Stimulated activated CD8-positive, alpha-beta memory T cell treated with anti-CD3 and anti-CD28 coated beads, Interleukin-7, amount 100 ng/mL, for 1 hour (primary cell): ENCODE measurements at regions not wholly inside any gene's neighbourhood (a gene's known extent, or its start where the extent isn't known, plus 50 kb on each side); places are given as distances from the start of the nearest gene placed in this dataset.

ENCODE experiments used
- DNase-seq, 2 donors: peaks; one replicate each; pipeline ENCODE4 v3.0.0-alpha.2; 2020; ENCODE audit warnings: low read depth in 2 of 2

DNA sequence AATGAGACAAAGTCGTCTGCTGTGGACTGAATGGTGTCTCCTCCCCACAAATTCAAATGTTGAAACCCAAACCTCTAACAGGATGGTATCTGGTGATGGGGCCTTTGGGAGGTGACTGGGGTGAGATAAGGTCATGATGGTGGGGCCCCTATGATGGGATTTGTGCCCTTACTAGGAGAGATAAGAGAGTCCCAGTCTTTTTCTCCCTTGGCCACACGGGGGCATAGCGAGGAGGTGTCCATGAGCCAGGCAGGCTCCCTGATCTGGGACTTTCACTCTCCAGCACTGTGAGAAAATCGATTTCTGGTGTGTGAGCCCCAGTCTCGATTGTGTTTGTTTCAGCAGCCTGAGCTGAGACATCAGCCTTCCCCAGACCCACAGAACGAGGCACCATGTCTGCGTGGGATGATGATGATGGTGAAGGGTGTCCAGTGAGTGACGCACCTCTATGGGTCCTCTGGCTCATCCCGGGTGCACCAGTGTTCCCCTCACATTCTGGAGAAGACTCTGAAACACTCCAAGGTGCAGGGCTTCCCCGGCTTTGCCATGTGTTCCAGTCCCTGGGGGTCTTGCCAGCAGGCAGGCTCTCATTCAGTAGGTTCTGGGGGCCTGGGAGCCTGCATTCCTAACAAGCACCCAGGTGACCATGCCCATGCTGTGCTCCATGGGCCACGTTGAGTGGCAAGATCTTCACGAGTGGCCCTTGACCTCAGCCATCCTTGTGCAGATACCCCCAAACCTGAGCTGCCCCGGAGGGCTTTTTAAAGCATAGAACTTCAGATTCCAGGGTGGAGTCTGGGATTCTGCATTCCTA is 363.0 kb downstream of the CTTN start:
- DNase-seq = no peak

DNA sequence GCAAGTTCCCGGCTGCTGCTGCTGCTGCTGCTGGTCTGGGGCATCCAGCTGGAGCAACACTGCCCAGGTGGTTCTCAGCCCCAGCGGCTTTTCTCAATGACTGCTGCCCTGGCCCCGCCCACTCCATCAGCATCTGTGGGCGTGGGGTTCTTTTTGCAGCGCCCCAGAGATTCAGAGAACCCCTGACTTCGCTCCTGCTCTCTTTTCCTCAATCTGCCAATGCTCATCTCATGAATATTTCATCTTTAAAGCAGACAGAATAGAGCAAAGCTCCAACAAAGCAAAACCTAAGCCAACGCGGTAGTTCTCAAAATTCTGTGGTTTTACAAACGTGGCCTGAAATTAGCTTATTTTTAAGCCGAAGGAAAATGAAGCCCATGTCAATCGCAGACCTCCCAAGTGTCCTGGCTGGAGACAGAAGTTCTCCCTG is 363.6 kb downstream of the CTTN start:
- DNase-seq = no peak

GRCh38 chr11:70762810-70763209 is 364.5 kb downstream of the CTTN start:
- DNase-seq = no peak

GRCh38 chr11:70763606-70764005 is 365.3 kb downstream of the CTTN start:
- no peak for DNase-seq

DNA sequence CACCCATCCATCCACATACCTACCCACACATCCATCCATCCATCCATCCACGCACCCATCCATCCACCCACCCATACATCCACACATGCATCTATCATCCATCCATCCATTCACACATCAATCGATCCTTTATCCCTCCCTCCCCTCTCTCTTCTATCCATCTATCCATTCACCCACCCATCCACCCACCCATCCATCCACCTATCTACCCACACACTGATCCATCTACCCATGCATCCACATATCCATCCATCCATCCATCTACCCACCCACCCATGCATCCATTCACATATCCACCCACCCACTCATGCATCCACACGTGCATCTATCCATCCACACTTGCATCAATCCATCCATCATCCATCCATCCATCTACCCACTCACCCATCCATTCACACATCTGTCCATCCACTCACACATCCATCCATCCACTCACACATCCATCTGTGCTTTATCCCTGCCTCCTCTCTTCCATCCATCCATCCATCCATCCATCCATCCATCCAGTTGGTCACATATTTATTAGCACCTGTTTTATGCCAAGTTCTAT is 366.1 kb downstream of the CTTN start:
- no peak for DNase-seq

DNA sequence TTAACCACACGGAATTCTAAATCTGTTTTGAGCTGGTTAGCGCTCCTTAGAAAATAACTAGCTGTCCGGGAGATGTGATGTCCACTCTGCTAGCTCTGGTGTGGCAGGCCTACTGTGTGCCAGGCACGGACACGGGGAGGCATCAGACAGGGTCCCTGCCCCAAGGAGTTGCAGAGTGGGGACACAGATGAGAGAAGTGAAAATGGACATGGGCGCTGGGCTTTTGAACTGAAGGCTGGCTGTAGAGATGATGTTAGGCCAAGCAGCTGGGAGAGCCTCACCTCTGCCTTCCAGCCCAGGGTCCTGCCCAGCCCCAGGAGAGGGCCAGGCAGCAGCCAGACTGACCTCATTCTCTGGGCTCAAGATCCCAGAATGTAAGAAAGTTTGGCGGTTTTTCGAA is 368.6 kb downstream of the CTTN start:
- no peak for DNase-seq

- no peak for DNase-seq
Observed at GRCh38 chr11:70768346-70769095, 370.2 kb downstream of the CTTN start.

GRCh38 chr11:70769106-70769505 is 370.8 kb downstream of the CTTN start:
- DNase-seq = no peak

DNA sequence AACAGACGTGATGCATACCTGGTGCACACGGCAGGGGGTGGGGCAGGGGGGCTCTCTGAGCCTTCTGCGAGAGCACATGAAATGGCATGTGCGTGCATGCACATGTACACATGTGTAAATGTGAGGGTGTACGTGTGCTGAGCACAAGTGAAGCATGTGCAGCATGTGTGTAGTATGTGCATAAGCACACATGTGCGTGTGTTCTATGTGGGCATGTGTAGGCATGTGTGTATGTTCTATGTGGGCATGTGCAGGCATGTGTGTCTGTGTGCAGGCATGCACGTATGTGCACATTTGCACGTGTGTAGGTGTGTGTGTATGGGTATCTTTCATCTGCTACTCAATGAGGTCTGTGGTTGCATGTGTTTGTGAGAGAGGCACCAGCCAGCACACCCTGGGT is 371.2 kb downstream of the CTTN start:
- no peak for DNase-seq

DNA sequence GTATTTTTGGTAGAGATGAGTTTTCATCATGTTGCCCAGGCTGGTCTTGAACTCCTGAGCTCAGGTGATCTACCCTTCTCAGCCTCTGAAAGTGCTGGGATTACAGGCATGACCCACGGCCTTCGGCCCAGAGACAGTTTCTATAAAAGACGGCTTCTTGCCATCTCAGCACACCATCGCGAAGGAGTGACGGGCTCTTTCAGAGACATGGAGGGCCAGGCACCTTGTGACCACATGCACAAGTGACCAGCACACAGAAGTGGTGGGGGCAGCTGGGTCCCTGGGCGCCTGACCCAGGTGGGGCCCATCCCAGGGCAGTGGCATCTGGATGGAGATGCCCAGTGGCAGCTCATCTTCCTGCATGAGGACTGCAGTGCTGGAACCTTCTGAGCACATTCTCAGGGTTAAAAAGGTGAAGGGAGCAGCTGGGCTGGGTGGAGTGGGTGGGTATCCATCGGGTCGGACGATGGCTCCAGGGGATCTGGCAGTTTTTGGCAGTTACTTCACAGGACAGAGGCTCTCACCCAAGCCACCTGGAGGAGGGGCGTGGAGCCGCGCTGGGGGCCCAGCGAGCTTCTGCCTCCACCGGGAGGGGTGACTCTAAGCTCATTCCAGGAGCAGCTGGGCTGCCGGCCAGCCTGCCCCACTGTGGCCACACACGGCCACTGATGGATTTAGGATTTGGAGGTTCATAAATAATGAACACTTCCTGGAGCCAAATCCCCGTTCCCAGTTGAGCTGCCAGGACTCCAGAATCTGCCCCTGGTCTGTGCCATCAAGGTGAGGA is 373.0 kb downstream of the CTTN start:
- DNase-seq = no peak

DNA sequence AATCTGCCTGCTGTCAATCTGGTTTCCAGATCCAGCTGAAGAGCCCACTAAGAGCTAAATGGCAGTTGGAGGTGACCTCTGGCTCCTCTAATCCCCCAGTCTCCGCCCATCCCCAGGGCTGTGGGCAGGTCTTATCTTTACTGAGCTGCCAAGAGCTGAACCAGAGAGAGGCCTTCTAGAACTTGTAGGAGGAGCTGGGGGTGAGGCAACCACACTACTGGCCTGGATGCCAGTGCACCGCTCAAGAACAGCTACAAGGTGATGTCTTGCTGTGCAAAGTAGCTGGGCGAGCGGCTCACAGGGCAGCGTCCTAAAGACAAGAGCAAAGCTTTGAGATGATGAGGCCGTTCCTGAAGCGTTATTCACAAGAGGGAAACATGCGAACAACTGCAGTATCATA is 374.6 kb downstream of the CTTN start:
- no peak for DNase-seq

- DNase-seq = no peak
Observed at GRCh38 chr11:70775386-70776075, 377.2 kb downstream of the CTTN start.

GRCh38 chr11:70776914-70777532 is 378.7 kb downstream of the CTTN start:
- DNase-seq = no peak

DNA sequence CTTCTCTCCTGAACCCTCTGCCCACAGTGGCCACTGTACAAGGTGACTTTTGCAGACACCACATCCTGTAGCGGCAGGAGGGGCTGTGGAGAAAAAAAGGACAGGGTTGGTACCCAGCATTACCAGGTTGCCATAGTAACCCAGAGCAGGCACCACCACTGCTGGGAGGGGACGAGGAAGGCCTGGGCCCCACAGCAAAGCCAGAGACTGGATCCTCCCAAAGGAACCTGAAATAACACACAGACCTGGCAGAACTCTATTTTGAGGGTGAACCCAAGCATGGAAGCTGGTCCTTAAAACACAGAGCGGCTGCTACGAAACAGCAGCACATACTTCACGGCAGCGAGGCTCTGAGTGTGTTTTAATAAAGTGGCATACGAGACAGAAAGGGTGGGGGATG is 380.6 kb downstream of the CTTN start:
- no peak for DNase-seq

DNA sequence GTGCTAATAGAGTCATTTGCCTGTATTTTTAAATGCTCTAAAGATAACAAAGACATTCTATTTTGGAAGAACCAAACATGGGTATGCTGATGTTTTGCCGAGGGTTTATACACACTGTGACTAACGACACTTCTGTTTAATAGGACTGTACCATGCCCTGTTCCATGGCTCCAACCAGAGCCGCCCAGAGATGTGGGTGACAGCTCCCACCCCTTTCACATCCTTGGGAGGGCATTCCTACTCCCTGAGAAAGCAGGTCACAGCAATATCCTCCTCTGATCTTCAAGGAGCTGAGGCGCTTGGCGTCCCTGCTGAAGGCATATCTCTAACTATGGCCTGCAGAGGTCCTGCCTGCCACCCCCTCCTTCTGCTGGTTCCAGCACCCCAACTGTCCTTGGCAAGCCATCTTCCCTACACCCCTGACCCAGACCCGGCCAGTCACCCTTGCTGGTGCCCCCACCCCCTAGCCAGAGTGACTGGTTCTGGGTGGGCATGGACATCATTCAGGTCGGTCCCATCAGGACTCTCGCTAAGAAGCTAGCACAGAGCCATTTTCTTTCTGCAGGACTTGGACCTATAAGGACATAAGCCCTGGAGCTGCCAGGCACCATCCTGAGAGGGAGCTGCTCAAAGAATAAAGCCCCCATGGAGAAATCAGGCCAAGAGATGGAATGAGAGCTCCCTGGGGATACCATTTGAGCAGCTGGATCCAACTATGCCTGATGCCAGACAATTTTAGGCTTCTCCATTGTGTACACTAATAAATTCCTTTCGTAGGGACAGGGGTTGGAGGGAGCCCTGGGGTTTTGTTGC is 381.3 kb downstream of the CTTN start:
- DNase-seq = no peak

DNA sequence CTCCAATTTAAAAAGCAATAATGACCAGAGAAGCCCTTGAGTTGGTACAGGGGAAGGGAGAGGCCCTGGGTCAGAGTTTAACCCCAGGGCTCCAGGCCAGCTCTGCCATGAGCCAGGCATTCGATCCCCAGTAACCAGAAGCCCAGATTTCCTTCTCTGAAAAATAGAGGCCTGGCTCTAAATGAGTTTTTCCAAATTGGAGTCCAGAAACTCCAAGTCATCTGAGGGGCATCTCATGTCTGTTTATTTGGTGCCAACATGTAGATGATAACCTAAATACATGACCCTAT is 381.9 kb downstream of the CTTN start:
- DNase-seq = no peak

DNA sequence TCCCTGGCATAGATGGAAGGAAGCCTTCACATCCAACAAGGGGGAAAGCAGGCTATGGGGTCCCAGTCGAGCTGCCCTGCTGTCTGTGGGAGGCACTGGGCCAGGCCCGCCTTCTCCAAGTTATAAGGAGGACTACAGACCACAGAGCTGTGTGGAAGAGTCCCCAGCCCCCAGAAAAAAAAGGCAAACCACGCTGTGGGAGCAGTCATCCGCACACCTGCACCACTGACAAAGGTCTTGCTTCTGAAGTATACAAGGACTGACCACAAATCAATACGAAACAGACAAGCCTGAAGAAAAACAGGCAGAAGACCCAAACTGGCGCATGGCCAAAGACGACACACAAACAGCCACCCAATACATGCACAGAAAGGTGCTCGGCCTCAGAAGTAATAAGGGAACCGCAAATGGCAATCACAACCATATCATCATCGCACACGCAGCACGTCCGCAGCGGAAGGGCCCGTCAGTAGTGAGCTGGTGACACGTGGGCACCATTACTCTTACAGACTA is 384.1 kb downstream of the CTTN start:
- DNase-seq = no peak

GRCh38 chr11:70783356-70783755 is 385.0 kb downstream of the CTTN start:
- no peak for DNase-seq

GRCh38 chr11:70783821-70784220 is 385.5 kb downstream of the CTTN start:
- DNase-seq = no peak

DNA sequence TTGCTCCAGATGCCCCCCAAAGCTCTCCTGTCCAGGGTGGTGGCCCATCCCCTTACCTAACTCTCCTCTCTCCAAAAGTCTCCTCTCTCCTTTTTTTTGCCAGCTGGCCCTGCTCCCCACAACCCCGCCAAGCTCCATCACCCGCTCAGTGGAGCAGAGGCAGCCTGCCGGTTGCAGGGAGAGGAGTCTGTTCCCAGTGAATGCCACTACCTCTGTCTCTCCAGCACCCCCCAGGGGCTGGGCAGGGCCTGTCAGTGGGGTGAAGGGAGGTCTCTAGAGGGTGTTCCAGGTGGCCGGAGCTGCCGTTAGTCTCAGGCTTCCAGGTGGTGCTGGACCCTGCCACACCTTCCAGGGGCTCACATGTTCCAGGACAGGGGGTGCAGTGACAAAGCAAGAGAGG is 387.0 kb downstream of the CTTN start:
- no peak for DNase-seq
